ENCODE measurements at regions not wholly inside any gene's neighbourhood (a gene's known extent, or its start where the extent isn't known, plus 50 kb on each side); places are given as distances from the start of the nearest gene placed in this dataset.

GRCh38 chr3:72163809-72164634 lies 379.1 kb upstream of the PROK2 start:
- TF ChIP-seq MAX (IDR thresholded peaks at IDR 0.05) (no peak), REST (IDR thresholded peaks at IDR 0.05) (no peak), EP300 (IDR thresholded peaks at IDR 0.05) (no peak), RAD21 (conservative IDR thresholded peaks at IDR 0.05 in 1 of 2, IDR thresholded peaks at IDR 0.05 in 1 of 2) (no peak), CTCF (IDR thresholded peaks at IDR 0.05) (no peak), MAZ (IDR thresholded peaks at IDR 0.05; ENCODE audit: borderline replicate concordance, low read depth, low read length) (no peak), NR3C1 (IDR thresholded peaks at IDR 0.05) (no peak), HMGXB4 (CRISPR knock-in tag; IDR thresholded peaks at IDR 0.05; ENCODE audit: borderline replicate concordance) (no peak), ZNF302 (CRISPR knock-in tag; IDR thresholded peaks at IDR 0.05) (no peak), POLR2A (IDR thresholded peaks at IDR 0.05; ENCODE audit: low read length) (no peak)
